Panc1 (cell line): ENCODE measurements at regions not wholly inside any gene's neighbourhood (a gene's known extent, or its start where the extent isn't known, plus 50 kb on each side); places are given as distances from the start of the nearest gene placed in this dataset.

ENCODE experiments used
- ATAC-seq: fragments of 200-7000 bp; cut with Tn5 transposase; 2 replicates; pipeline ENCODE4 v1.9.1; 2020; ENCODE audit warnings: mild to moderate bottlenecking, moderate library complexity
- BruUV-seq: library from RNA; stranded (reverse); fragments of 400-500 nt; replicated peaks from 2 replicates; lab custom pipeline; 2021; lab: Mats Ljungman, UMichigan
- CTCF ChIA-PET: fragments of 300-600 bp; sonication (Branson Sonifier 250); formaldehyde crosslinking; loops from one replicate; lab custom pipeline; 2022; ENCODE audit warnings: antibody characterized with exemption; lab: Charles Lee
- POLR2A ChIA-PET: fragments of 300-600 bp; sonication (Branson Sonifier 250); formaldehyde crosslinking; loops from one replicate; lab custom pipeline; 2022; ENCODE audit warnings: antibody characterized with exemption; lab: Charles Lee
- DNase-seq: peaks from one replicate; pipeline ENCODE4 v3.0.0-alpha.2; 2010; ENCODE audit warnings: low read depth, low spot score
- H3K27ac ChIP-seq: 2 replicates; pipeline ENCODE4 v1.5.1; 2011; ENCODE audit warnings: mild to moderate bottlenecking, low read length, inconsistent platforms
- H3K27me3 ChIP-seq: fragments of 200-500 bp; sonication (Bioruptor generic); 2 replicates; pipeline ENCODE4 v1.6.0; 2014; ENCODE audit warnings: low read length, inconsistent platforms; ENCODE audit not compliant: control insufficient read depth, insufficient read depth
- H3K36me3 ChIP-seq: fragments of 200-500 bp; sonication (Bioruptor generic); 2 replicates; pipeline ENCODE4 v1.5.1; 2014; ENCODE audit warnings: inconsistent platforms, mild to moderate bottlenecking, low read length, moderate library complexity; ENCODE audit not compliant: control insufficient read depth, insufficient read depth
- H3K4me1 ChIP-seq: 2 replicates; pipeline ENCODE4 v1.5.1; 2011; ENCODE audit warnings: inconsistent platforms, mild to moderate bottlenecking, low read length, moderate library complexity; ENCODE audit not compliant: control insufficient read depth, insufficient read depth
- H3K4me3 ChIP-seq, 2 experiments: 2 replicates each; pipeline ENCODE4 v1.5.1; 2011 to 2012; ENCODE audit warnings: low read depth in 2 of 2, low read length in 2 of 2, mild to moderate bottlenecking in 2 of 2, inconsistent platforms in 1 of 2, moderate library complexity in 1 of 2
- H3K9me3 ChIP-seq: fragments of 200-500 bp; sonication (Bioruptor generic); 2 replicates; pipeline ENCODE4 v1.5.1; 2014; ENCODE audit warnings: low read depth, mild to moderate bottlenecking, inconsistent platforms, low read length, moderate library complexity; ENCODE audit not compliant: control insufficient read depth, insufficient read depth
- POLR2AphosphoS5 ChIP-seq: IDR thresholded peaks from 2 replicates; pipeline ENCODE4 v1.6.1; 2012; ENCODE audit warnings: mild to moderate bottlenecking, low read depth, low read length, moderate library complexity
- SIN3A ChIP-seq: IDR thresholded peaks from 2 replicates; pipeline ENCODE4 v1.6.1; 2012; ENCODE audit warnings: low read depth, mild to moderate bottlenecking, low read length, moderate library complexity, borderline replicate concordance; ENCODE audit not compliant: insufficient read depth
- TCF7L2 ChIP-seq: IDR thresholded peaks from 2 replicates; pipeline ENCODE4 v1.6.1; 2011; ENCODE audit warnings: mild to moderate bottlenecking, low read depth, low read length, inconsistent platforms
- in situ Hi-C: cut with HindIII; loops from 2 replicates; pipeline ENCODE4 v1.10.0; 2016; ENCODE audit warnings: low sequenced_read_pairs, low pct_unique_long_range_greater_than_20kb
- intact Hi-C: fragments of 100-400 bp; cut with micrococcal nuclease; formaldehyde crosslinking; loops from one replicate; pipeline ENCODE4 v1.10.0; 2022; ENCODE audit not compliant: unreplicated experiment
- TF ChIP-seq, protein P1 (sequence below), 2 experiments: IDR thresholded peaks; 2 replicates each; pipeline ENCODE4 v1.6.1; 2011 to 2012; ENCODE audit warnings: low read depth in 2 of 2, control low read depth in 1 of 2, low read length in 1 of 2, mild to moderate bottlenecking in 1 of 2, moderate library complexity in 1 of 2; ENCODE audit not compliant: insufficient read depth in 1 of 2
- TF ChIP-seq, protein P2 (sequence below): fragments of 450-650 bp; IDR thresholded peaks from 2 replicates; pipeline ENCODE4 v1.5.1; 2017; ENCODE audit warnings: mild to moderate bottlenecking

DNA sequence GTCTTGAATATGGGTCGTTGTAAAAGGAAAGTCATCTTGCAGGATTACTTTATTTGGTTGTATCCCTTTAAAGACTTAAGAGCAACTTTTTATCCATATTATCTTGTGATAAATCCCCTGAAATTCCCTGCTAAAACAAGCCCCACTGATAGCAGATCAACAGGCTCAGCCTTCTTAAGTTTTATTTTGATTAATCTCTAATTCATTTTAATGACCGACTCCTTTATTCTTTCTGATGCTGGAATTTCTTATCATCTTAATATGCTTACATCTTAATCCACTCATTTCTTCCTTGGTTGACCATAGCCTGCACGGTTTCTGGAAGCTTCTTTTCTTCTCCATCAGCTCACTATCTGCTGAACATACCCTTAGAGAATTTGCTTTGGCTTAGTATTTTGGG, 188.5 kb upstream of the CCDC68 start:
- Histone ChIP-seq H3K27me3 (no peaks in the 10 kb centered on the region), H3K9me3 (no peaks in the 10 kb centered on the region), H3K27ac (no peak overlapping the region), H3K4me3 (no peak overlapping the region), H3K4me1 (no peaks in the 10 kb centered on the region), H3K36me3 (no peaks in the 10 kb centered on the region)
- in situ Hi-C loops = no loop called here
- no peak for TF ChIP-seq TCF7L2
- no peak for TF ChIP-seq POLR2AphosphoS5
- no peak for TF ChIP-seq SIN3A
- TF ChIP-seq, protein P1, sequence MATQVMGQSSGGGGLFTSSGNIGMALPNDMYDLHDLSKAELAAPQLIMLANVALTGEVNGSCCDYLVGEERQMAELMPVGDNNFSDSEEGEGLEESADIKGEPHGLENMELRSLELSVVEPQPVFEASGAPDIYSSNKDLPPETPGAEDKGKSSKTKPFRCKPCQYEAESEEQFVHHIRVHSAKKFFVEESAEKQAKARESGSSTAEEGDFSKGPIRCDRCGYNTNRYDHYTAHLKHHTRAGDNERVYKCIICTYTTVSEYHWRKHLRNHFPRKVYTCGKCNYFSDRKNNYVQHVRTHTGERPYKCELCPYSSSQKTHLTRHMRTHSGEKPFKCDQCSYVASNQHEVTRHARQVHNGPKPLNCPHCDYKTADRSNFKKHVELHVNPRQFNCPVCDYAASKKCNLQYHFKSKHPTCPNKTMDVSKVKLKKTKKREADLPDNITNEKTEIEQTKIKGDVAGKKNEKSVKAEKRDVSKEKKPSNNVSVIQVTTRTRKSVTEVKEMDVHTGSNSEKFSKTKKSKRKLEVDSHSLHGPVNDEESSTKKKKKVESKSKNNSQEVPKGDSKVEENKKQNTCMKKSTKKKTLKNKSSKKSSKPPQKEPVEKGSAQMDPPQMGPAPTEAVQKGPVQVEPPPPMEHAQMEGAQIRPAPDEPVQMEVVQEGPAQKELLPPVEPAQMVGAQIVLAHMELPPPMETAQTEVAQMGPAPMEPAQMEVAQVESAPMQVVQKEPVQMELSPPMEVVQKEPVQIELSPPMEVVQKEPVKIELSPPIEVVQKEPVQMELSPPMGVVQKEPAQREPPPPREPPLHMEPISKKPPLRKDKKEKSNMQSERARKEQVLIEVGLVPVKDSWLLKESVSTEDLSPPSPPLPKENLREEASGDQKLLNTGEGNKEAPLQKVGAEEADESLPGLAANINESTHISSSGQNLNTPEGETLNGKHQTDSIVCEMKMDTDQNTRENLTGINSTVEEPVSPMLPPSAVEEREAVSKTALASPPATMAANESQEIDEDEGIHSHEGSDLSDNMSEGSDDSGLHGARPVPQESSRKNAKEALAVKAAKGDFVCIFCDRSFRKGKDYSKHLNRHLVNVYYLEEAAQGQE (IDR thresholded peaks at IDR 0.05; ENCODE audit: insufficient read depth in 1 of 2, low read depth in 2 of 2, low read length in 1 of 2) = no peak
- TF ChIP-seq, protein P2, sequence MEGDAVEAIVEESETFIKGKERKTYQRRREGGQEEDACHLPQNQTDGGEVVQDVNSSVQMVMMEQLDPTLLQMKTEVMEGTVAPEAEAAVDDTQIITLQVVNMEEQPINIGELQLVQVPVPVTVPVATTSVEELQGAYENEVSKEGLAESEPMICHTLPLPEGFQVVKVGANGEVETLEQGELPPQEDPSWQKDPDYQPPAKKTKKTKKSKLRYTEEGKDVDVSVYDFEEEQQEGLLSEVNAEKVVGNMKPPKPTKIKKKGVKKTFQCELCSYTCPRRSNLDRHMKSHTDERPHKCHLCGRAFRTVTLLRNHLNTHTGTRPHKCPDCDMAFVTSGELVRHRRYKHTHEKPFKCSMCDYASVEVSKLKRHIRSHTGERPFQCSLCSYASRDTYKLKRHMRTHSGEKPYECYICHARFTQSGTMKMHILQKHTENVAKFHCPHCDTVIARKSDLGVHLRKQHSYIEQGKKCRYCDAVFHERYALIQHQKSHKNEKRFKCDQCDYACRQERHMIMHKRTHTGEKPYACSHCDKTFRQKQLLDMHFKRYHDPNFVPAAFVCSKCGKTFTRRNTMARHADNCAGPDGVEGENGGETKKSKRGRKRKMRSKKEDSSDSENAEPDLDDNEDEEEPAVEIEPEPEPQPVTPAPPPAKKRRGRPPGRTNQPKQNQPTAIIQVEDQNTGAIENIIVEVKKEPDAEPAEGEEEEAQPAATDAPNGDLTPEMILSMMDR = no peak
- ATAC-seq (no peak), DNase-seq (no peak)
- POLR2A ChIA-PET = no interaction called here
- CTCF ChIA-PET = no interaction called here
- BruUV-seq = no TSS peak
- intact Hi-C loops = no loop called here

DNA sequence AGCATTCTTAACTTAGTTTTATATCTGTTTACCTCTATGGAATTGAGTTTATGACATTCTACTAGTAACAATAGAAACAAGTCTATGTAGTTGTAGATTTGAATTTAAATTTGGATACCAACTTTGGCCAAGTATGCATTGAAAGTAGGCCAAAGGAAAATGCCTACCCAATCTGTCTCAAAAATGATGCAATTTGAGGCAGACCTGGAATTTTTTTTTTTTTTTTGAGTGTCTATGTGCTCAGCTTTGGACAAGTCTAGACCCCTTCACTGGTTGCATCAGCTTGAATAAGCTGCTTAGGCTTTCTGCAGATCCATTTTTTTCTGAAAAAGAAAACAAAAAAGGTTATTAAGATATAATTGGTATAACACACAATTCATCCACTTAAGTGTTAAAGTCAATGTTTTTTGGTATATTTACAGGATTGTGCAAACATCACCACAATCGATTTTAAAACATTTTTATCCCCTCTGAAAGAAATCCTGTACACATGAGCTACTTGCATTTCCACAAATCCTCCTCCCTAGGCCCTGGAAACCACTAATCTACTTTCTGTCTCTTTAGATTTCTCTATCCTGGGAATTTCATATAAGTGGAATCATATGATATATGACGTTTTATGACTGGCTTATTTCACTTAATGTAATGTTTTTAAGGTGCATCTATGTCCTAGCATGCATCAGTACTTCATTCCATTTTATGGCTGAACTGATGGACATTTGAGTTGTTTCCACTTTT, 185.1 kb upstream of the CCDC68 start:
- intact Hi-C loops (no loop called here), in situ Hi-C loops (no loop called here)
- no peaks in the 10 kb centered on the region for H3K4me1 ChIP-seq
- no peak overlapping the region for H3K4me3 ChIP-seq
- BruUV-seq = no TSS peak
- ATAC-seq (no peak), DNase-seq (no peak)
- no peak overlapping the region for H3K27ac ChIP-seq
- no peaks in the 10 kb centered on the region for H3K9me3 ChIP-seq
- no peaks in the 10 kb centered on the region for H3K27me3 ChIP-seq
- POLR2A ChIA-PET = no interaction called here
- CTCF ChIA-PET = no interaction called here
- TF ChIP-seq, protein P1 (IDR thresholded peaks at IDR 0.05; ENCODE audit: insufficient read depth in 1 of 2, low read depth in 2 of 2, low read length in 1 of 2) = no peak
- TF ChIP-seq POLR2AphosphoS5 = no peak
- TF ChIP-seq SIN3A = no peak
- TF ChIP-seq TCF7L2 = no peak
- TF ChIP-seq, protein P2 = no peak
- H3K36me3 ChIP-seq = no peaks in the 10 kb centered on the region
